ENCODE measurements at regions not wholly inside any gene's neighbourhood (a gene's known extent, or its start where the extent isn't known, plus 50 kb on each side); places are given as distances from the start of the nearest gene placed in this dataset.
"Not testable (repeated sequence)": the region's sequence is repeated elsewhere in the genome, so short reads cannot be mapped to it uniquely, and the experiment has no call there.

DNA sequence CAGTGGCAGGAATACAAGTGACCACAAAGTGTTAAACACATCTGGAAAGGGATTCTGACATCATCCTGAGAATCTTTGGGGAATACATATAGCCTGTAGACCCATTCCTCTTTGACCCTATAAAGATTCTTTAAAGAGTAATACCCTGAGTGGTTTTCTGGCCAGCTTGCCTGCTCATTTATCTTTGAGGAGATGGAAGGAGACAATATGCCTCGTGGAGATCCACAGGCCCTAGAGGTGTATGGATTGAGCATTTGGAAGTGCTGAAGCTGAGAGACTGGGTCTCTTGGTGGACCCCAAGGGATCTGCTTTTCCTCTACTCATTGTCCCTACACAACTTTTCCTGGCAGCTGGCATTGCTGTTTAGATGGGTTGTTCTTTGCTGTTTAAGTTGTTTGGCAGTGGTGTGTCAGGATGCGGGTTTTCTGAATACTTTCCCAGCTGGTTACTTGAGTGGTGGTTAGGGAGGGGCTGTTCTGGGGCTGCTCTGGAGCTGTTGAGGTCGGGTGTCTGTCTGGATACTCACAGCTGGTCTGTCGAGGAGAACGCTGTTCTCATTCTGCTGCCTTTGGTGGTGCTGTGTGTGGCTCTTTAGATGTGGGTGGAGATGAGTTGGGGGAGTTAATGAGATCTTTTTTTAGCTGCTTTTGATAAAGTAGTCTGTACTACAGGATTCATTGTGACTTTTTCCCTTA is 50.1 kb upstream of the FAM72C start:
- DNase-seq = not testable (repeated sequence)

Data from stimulated activated CD4-positive, alpha-beta T cell treated with anti-CD3 and anti-CD28 coated beads, Interleukin-2, amount 100 ng/mL, for 24 hours (primary cell).